ENCODE measurements at regions not wholly inside any gene's neighbourhood (a gene's known extent, or its start where the extent isn't known, plus 50 kb on each side); places are given as distances from the start of the nearest gene placed in this dataset.

DNA sequence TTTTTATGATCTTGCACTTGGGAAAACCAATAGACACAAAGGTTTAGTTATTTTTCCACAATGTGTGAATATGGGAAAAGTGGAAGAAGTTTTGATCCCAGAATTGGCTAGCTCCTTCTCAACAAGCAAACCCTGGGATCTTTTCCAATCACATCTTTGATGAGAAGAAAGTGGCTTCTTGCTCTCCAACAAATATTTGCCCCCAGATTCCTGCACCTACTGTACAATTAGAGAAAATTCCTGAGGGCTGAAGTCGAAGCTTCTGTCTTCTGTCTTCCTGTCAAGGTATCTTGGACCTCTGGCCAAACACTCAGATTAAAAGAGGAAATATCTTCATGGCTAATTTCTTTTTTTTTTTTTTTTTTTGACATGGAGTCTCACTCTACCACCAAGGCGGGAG, 113.1 kb upstream of the SLC45A1 start:
- ATAC-seq (ENCODE audit: low read depth) (no peak), DNase-seq (ENCODE audit: low spot score in 2 of 2) (no peak)
- no peak overlapping the region for H3K27ac Mint-ChIP-seq
- H3K36me3 Mint-ChIP-seq: no peaks in the 10 kb centered on the region
- no peak overlapping the region for H3K4me3 Mint-ChIP-seq
- no peaks in the 10 kb centered on the region for H3K9me3 Mint-ChIP-seq
- H3K4me1 Mint-ChIP-seq: no peaks in the 10 kb centered on the region
- H3K27me3 Mint-ChIP-seq: peaks cover 5% of the 10 kb centered on the region

DNA sequence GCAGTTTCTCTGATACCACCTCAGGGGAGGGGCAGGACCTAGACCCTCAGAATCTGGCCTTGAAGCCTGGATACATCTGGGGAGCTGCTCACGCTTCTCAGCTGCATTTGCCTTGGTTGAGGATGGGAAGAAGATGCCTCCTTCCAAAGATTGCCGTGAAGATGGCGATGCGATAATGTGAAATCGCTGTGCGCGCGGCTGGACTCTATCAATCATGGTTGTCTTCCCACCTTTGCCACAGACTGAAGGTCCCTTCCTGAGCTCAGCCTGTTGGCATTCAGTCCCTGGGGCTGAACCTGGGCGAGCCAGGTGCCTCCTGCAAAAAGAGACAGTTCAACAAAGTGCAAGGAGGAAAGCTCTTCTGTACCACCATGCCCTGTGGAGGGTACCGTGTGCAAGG, 114.4 kb upstream of the SLC45A1 start:
- DNase-seq (ENCODE audit: low spot score in 2 of 2): no peak
- Mint-ChIP-seq H3K27me3 (peaks cover 6% of the 10 kb centered on the region), H3K9me3 (no peaks in the 10 kb centered on the region), H3K27ac (no peak overlapping the region), H3K4me1 (no peaks in the 10 kb centered on the region), H3K4me3 (no peak overlapping the region), H3K36me3 (no peaks in the 10 kb centered on the region)
- ATAC-seq (ENCODE audit: low read depth): no peak

DNA sequence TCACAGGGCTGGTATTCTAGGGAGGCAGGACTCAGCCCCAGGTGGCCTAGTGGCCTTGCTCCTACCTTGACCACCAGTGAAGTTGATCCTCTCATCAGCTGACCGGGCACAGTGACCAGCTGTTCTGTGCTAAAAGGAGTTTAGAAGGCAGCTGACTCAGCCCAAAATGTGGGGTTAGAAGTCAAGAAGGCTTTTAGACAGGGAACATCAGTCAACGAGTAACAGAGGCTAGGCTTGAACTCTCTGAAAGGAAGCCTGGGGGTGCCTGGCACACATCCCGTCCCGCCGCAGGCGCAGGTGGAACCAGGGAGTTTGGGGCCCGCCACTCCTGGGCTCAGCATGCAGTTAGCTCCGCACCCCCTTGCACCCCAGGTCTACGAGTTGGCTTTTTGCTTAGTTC, 114.9 kb upstream of the SLC45A1 start:
- H3K27me3 Mint-ChIP-seq: peaks cover 7% of the 10 kb centered on the region
- no peaks in the 10 kb centered on the region for H3K4me1 Mint-ChIP-seq
- no peaks in the 10 kb centered on the region for H3K9me3 Mint-ChIP-seq
- DNase-seq (ENCODE audit: low spot score in 2 of 2) (no peak), ATAC-seq (ENCODE audit: low read depth) (no peak)
- H3K36me3 Mint-ChIP-seq: no peaks in the 10 kb centered on the region
- no peak overlapping the region for H3K27ac Mint-ChIP-seq
- no peak overlapping the region for H3K4me3 Mint-ChIP-seq

DNA sequence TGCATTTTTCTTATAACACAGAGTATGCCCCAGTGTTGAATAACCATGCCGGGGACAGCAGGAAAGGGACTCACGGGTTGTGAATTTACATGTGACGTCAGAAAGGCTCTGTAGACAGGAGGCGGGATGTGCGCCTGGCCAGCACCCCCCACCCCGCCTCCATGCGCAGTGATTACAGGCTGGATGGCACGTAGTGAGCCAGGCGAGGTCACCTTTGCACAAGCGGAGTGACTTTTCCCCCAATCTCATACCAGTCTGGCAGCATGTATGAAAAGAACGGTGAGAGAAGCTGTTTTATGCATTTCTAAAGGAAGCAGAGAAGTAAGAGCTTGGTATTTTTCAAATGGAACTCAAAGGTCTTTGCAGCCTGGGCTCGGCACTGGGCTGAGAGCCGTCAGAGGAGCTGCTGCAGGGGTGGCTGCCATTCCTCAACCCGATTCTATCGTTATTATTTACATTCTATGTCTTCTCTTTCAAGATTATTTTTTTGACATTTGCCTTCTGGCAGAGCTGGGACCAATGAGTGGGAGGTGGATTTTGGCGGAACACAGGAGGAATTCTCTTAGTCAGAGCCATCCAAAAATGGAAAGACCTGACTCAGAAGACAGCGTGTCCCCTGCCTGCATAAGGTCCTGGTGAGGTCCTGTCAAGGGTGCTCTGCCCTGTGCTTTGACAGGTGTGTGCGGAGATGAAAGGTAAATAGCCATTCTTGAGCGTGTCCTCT, 115.6 kb upstream of the SLC45A1 start:
- no peak overlapping the region for H3K27ac Mint-ChIP-seq
- H3K36me3 Mint-ChIP-seq: no peaks in the 10 kb centered on the region
- H3K4me3 Mint-ChIP-seq: no peak overlapping the region
- no peak for DNase-seq (ENCODE audit: low spot score in 2 of 2)
- no peak for ATAC-seq (ENCODE audit: low read depth)
- no peaks in the 10 kb centered on the region for H3K4me1 Mint-ChIP-seq
- H3K9me3 Mint-ChIP-seq: no peaks in the 10 kb centered on the region
- H3K27me3 Mint-ChIP-seq: peaks cover 9% of the 10 kb centered on the region

DNA sequence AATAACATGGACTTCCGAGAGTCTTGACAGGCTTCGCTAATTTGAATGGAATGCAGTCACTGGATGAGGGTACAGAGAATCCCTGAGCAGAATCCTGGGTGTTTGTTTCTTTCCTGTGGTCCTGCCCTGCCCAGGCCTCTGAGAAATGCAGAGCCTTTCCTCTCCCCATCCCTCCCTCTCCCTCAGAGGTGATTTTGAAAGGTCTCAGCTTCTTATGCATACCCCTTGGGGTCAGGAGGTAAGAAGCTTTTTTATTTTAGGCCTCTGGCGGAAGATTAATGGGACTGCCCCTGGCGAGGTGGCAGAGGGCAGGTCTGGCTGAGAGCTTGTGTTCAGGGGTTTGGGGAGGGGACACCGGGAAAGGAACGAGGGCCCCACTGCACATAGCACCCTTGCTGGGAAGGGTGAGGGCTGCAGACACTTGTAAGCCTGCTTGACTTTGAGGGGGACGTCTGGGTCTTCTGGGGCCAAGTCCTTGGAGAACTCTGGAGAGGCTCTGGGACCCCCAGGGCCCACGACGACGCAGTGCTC, 116.5 kb upstream of the SLC45A1 start:
- ATAC-seq (ENCODE audit: low read depth) (no peak), DNase-seq (ENCODE audit: low spot score in 2 of 2) (no peak)
- Mint-ChIP-seq H3K27ac (no peak overlapping the region), H3K9me3 (no peaks in the 10 kb centered on the region), H3K4me1 (no peaks in the 10 kb centered on the region), H3K4me3 (no peak overlapping the region), H3K27me3 (peaks cover 9% of the 10 kb centered on the region), H3K36me3 (no peaks in the 10 kb centered on the region)

DNA sequence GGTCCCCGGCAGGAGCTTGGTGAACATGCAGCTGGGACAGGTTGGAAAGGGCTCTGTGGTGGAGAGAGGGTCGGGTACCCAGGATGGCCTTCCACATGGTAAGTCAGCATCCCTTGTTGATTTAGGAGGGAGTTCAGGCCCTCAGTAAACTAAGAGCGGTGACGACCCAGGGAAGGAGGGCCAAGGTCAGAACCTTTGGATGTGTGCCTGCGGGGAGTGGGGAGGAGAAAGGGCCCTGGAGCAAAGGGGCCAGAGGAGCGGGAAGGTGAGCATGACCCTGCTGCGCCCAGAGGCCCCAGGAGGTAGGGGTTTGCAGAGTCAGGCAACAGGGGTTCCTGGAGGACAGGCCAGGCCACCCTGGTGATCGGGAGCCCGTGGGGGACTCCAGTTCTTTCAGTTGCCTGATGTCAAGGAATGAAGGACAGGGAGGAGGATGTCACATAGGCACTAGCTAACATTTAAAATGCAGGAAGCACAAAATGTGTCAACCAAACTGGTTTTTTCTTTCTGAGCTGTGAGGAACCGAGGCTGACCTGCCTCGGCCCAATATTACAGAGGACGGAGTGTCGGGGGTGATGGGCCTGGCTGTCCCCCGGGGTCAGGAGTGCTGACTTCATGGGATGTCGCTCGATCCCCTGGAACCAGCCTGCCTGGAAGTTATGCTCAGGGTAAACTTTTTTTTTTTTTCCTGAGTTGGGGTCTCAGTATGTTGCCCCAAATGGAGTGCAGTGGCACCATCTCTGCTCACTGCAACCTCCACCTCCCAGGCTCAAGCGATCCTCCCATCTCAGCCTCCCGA, 117.4 kb upstream of the SLC45A1 start:
- DNase-seq (ENCODE audit: low spot score in 2 of 2) (no peak), ATAC-seq (ENCODE audit: low read depth) (no peak)
- Mint-ChIP-seq H3K4me1 (no peaks in the 10 kb centered on the region), H3K9me3 (no peaks in the 10 kb centered on the region), H3K36me3 (no peaks in the 10 kb centered on the region), H3K27ac (no peak overlapping the region), H3K27me3 (peaks cover 9% of the 10 kb centered on the region), H3K4me3 (no peak overlapping the region)

DNA sequence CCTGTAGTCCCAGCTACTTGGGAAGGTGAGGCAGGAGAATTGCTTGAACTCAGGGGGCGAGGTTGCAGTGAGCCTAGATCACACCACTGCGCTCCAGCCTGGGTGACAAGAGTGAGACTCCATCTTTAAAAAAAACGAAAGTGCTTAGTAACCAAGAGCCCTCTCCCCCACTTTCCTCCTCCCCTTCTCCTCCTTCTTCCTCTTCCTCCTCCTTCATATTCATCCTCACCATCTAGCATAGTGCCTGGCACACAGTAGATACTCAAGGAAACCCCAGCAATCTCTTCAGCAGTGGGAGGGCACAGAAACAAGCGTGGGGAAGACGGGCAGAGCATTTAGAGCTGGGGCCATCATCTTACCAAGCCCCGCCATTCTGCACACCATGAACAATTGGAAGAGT, 119.4 kb upstream of the SLC45A1 start:
- H3K36me3 Mint-ChIP-seq: no peaks in the 10 kb centered on the region
- H3K27ac Mint-ChIP-seq: no peak overlapping the region
- peaks cover 11% of the 10 kb centered on the region for H3K27me3 Mint-ChIP-seq
- DNase-seq (ENCODE audit: low spot score in 2 of 2) (no peak), ATAC-seq (ENCODE audit: low read depth) (no peak)
- no peak overlapping the region for H3K4me3 Mint-ChIP-seq
- H3K9me3 Mint-ChIP-seq: no peaks in the 10 kb centered on the region
- no peaks in the 10 kb centered on the region for H3K4me1 Mint-ChIP-seq

DNA sequence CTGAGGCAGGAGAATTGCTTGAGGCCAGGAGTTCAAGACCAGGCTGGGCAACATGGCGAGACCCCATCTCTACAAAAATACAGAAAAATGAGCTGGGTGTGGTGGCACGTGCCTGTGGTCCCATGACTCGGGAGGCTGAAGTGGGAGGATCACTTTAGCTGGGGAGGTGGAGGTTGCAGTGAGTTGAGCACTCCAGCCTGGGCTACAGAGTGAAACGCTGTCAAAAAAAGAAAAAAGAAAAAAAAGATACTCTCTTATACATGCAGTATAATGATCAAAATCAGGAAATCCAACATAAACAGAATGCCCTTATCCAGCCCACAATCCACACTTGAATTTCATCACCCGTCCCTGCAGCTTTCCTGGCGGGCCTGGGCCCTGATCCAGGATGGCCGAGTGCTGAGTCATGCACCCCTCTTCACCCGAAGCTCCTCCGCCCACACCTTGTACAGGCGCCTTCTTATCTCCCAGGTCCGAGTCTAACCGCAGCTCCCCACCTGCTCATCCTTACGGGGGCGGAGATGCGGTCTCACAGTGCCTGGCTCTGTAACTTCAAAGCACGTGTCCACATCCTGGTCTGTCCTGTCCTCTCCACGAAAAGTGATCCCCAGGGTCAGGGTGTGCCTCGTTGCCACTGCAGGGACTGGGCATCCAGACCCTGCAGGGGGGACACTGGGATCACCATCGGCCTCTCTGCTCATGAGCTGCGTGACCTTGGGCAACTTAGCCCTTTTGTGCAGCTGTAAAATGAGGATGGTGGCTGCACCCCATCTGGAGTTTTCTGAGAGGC, 120.2 kb upstream of the SLC45A1 start:
- ATAC-seq (ENCODE audit: low read depth) (no peak), DNase-seq (ENCODE audit: low spot score in 2 of 2) (no peak)
- no peaks in the 10 kb centered on the region for H3K9me3 Mint-ChIP-seq
- H3K4me1 Mint-ChIP-seq: no peaks in the 10 kb centered on the region
- no peaks in the 10 kb centered on the region for H3K36me3 Mint-ChIP-seq
- H3K27ac Mint-ChIP-seq: no peak overlapping the region
- H3K4me3 Mint-ChIP-seq: no peak overlapping the region
- H3K27me3 Mint-ChIP-seq: peaks cover 11% of the 10 kb centered on the region

DNA sequence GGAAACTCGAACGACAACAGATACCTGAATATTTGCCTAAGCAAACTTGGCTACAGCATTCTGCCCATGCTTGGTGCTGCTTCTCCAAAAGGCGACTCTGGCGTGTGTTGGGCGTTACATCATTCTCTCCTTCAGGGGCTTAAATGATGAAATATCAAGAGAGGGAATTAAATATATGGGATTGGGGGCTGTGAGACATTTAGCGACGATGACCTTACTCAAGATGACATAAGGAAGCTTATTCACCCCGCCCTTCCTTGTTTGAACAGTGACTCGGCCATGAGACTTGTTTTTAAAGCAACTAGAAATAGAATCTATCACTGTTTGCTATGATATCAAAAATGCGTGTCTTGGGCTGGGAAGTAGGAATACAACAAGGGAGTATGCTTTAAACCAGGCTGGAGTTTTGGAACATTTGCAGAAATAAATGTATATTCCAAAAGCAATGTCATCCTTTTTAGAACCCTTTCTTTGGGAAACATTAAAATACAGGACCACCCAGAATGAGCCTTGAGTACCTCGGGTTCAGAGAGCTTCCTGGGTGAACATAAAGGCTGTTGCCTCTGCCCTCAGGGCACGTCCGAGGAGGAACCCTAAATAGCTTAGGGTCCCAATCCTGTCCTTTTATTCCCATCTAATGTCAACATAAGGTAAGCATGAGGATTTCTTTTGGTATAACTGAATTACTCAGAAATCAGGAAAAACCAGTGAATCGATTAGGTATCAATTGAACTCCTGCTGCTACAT, 123.3 kb upstream of the SLC45A1 start:
- ATAC-seq (ENCODE audit: low read depth): no peak
- no peaks in the 10 kb centered on the region for H3K4me1 Mint-ChIP-seq
- no peak overlapping the region for H3K4me3 Mint-ChIP-seq
- no peak overlapping the region for H3K27ac Mint-ChIP-seq
- H3K9me3 Mint-ChIP-seq: no peaks in the 10 kb centered on the region
- peaks cover 7% of the 10 kb centered on the region for H3K27me3 Mint-ChIP-seq
- no peak for DNase-seq (ENCODE audit: low spot score in 2 of 2)
- no peaks in the 10 kb centered on the region for H3K36me3 Mint-ChIP-seq

DNA sequence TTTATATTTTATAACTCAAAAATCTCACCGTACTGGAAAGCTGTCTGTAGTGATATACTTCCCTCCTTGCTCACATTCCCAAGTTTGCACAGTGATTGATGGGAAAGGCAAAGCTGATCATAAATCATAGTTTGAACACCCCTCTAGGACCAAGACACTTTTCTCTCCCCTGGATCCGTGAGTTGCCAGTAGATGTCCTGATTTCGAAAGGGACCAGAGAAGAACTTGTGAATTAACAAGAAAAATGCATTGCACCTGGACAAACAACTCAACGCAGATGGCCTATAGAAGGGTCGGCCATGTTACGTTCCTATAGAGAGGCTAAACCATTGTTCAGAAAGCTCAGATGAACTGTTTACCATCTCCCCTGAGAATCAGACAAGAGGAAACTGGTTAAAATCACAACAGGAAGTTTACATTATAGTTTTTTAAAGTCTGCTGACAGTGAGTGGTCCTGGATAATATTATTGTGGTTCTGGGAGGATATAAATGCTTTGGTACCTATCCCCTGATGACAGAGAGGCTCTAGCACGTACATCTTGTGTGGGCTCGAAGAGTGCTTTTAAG, 124.0 kb upstream of the SLC45A1 start:
- H3K4me1 Mint-ChIP-seq: no peaks in the 10 kb centered on the region
- no peak for ATAC-seq (ENCODE audit: low read depth)
- H3K27me3 Mint-ChIP-seq: peaks cover 7% of the 10 kb centered on the region
- no peak overlapping the region for H3K27ac Mint-ChIP-seq
- H3K36me3 Mint-ChIP-seq: no peaks in the 10 kb centered on the region
- no peak overlapping the region for H3K4me3 Mint-ChIP-seq
- no peak for DNase-seq (ENCODE audit: low spot score in 2 of 2)
- no peaks in the 10 kb centered on the region for H3K9me3 Mint-ChIP-seq

DNA sequence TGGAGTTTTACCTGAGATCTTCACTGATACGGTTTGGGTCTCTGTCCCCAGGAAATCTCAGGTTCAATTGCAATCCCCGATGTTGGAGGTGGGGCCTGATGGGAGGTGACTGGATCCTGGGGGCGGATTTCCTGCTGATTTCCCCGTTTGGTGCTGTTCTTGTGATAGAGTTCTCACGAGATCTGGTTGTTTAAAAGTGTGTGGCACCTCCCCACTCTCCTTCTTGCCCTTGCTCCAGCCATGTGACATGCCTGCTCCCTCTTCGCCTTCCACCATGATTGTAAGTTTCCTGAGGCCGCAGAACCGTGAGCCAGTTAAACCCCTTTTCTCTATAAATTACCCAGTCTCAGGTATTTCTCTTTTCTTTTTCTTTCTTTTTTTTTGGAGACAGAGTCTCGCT, 126.4 kb upstream of the SLC45A1 start:
- Mint-ChIP-seq H3K4me1 (no peaks in the 10 kb centered on the region), H3K4me3 (no peak overlapping the region), H3K27ac (no peak overlapping the region), H3K27me3 (peaks cover 3% of the 10 kb centered on the region), H3K36me3 (no peaks in the 10 kb centered on the region), H3K9me3 (no peaks in the 10 kb centered on the region)
- ATAC-seq (ENCODE audit: low read depth): no peak
- no peak for DNase-seq (ENCODE audit: low spot score in 2 of 2)

DNA sequence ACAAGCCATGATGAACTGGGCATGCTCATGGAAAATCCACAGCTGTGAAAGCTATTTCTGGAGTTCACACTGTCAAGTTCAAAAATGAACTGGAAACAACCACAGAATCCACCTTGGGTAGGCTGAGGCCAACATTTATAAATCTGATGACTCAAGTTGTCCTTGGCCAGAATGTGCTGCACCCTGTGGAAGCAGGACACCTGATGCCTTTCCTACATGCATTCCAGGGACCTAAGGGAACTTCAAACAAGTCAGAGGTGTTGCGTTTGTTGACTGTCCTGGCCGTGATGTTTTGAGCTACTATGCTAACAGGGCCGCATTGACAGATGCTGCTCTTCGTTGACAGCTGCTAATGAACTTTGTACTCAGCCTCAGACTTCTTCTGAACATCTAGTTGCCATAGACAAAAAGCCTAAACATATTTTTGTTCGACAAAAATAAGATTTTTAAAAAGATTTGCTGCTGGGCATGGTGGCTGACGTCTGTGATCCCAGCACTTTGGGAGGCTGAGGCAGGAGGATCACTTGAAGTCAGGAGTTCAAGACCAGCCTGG, 127.9 kb upstream of the SLC45A1 start:
- Mint-ChIP-seq H3K27me3 (peaks cover 5% of the 10 kb centered on the region), H3K36me3 (no peaks in the 10 kb centered on the region), H3K4me1 (no peaks in the 10 kb centered on the region), H3K4me3 (no peak overlapping the region), H3K27ac (no peak overlapping the region), H3K9me3 (no peaks in the 10 kb centered on the region)
- ATAC-seq (ENCODE audit: low read depth) (no peak), DNase-seq (ENCODE audit: low spot score in 2 of 2) (no peak)

DNA sequence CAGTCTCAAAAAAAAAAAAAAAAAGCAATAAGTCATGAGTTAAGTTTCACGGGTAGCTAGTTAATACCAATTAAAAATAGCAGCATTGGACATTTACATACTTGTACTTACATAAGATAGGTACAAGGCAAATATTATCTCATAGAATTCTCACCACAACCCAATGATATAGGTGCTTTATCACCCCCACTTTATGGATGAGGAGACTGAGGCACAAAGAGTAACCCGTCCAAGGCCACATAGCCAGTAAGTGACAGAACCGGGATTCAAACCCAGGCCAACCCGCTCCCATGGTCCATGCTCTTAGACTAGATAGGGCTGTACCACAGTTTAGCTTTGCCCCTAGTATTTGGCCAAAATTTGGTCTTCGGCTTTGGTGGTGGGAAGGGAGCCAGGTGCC, 132.5 kb upstream of the SLC45A1 start:
- H3K4me1 Mint-ChIP-seq: no peaks in the 10 kb centered on the region
- DNase-seq (ENCODE audit: low spot score in 2 of 2) (no peak), ATAC-seq (ENCODE audit: low read depth) (no peak)
- H3K27ac Mint-ChIP-seq: no peak overlapping the region
- H3K27me3 Mint-ChIP-seq: peaks cover 9% of the 10 kb centered on the region
- no peaks in the 10 kb centered on the region for H3K36me3 Mint-ChIP-seq
- no peaks in the 10 kb centered on the region for H3K9me3 Mint-ChIP-seq
- H3K4me3 Mint-ChIP-seq: no peak overlapping the region

Measured in memory B cell (primary cell).